ENCODE measurements at regions not wholly inside any gene's neighbourhood (a gene's known extent, or its start where the extent isn't known, plus 50 kb on each side); places are given as distances from the start of the nearest gene placed in this dataset.

- Mint-ChIP-seq H3K36me3 (no peaks in the 10 kb centered on the region), H3K4me3 (no peak overlapping the region), H3K9me3 (no peaks in the 10 kb centered on the region), H3K4me1 (peaks cover 29% of the 10 kb centered on the region), H3K27me3 (ENCODE audit: low read depth) (no peaks in the 10 kb centered on the region), H3K27ac (no peak overlapping the region)
- TF ChIP-seq CTCF (IDR thresholded peaks at IDR 0.05; ENCODE audit: unreplicated experiment), result no peak
- no peak for DNase-seq (ENCODE audit: low spot score in 2 of 2, unreplicated experiment in 2 of 2)
Measured at GRCh38 chr12:4044101-4044500, 170.9 kb upstream of the PARP11 start.

- no peak overlapping the region for H3K27ac Mint-ChIP-seq
- no peak for TF ChIP-seq CTCF (IDR thresholded peaks at IDR 0.05; ENCODE audit: unreplicated experiment)
- H3K4me3 Mint-ChIP-seq, result no peak overlapping the region
- no peak for DNase-seq (ENCODE audit: low spot score in 2 of 2, unreplicated experiment in 2 of 2)
- H3K27me3 Mint-ChIP-seq (ENCODE audit: low read depth), result no peaks in the 10 kb centered on the region
- H3K9me3 Mint-ChIP-seq, result no peaks in the 10 kb centered on the region
- H3K36me3 Mint-ChIP-seq, result no peaks in the 10 kb centered on the region
- H3K4me1 Mint-ChIP-seq, result peaks cover 26% of the 10 kb centered on the region
Measured at GRCh38 chr12:4041187-4041885, 168.1 kb upstream of the PARP11 start.

GRCh38 chr12:4039931-4040330 lies 166.7 kb upstream of the PARP11 start:
- no peak for TF ChIP-seq CTCF (IDR thresholded peaks at IDR 0.05; ENCODE audit: unreplicated experiment)
- Mint-ChIP-seq H3K9me3 (no peaks in the 10 kb centered on the region), H3K27me3 (ENCODE audit: low read depth) (no peaks in the 10 kb centered on the region), H3K4me3 (no peak overlapping the region), H3K4me1 (peaks cover 23% of the 10 kb centered on the region), H3K27ac (no peak overlapping the region), H3K36me3 (no peaks in the 10 kb centered on the region)
- no peak for DNase-seq (ENCODE audit: low spot score in 2 of 2, unreplicated experiment in 2 of 2)

- Mint-ChIP-seq H3K36me3 (no peaks in the 10 kb centered on the region), H3K4me1 (peaks cover 40% of the 10 kb centered on the region), H3K27me3 (ENCODE audit: low read depth) (no peaks in the 10 kb centered on the region), H3K27ac (no peak overlapping the region), H3K9me3 (no peaks in the 10 kb centered on the region), H3K4me3 (no peak overlapping the region)
- peak; percentile 86 for TF ChIP-seq CTCF (IDR thresholded peaks at IDR 0.05; ENCODE audit: unreplicated experiment)
- DNase-seq (ENCODE audit: low spot score in 2 of 2, unreplicated experiment in 2 of 2), result peak in 1 of 2 experiments; percentile 52
Measured at GRCh38 chr12:4037747-4038312, 164.6 kb upstream of the PARP11 start.

- DNase-seq (ENCODE audit: low spot score in 2 of 2, unreplicated experiment in 2 of 2), result no peak
- H3K27ac Mint-ChIP-seq, result peak overlapping the region; percentile 54
- peaks cover 47% of the 10 kb centered on the region for H3K4me1 Mint-ChIP-seq
- H3K27me3 Mint-ChIP-seq (ENCODE audit: low read depth), result no peaks in the 10 kb centered on the region
- H3K36me3 Mint-ChIP-seq, result no peaks in the 10 kb centered on the region
- no peak overlapping the region for H3K4me3 Mint-ChIP-seq
- TF ChIP-seq CTCF (IDR thresholded peaks at IDR 0.05; ENCODE audit: unreplicated experiment), result no peak
- H3K9me3 Mint-ChIP-seq, result no peaks in the 10 kb centered on the region
Measured at GRCh38 chr12:4036671-4037271, 163.6 kb upstream of the PARP11 start.

All from mesothelial cell of epicardium (in vitro differentiated cells).